AG09319 (cell line): ENCODE measurements at regions not wholly inside any gene's neighbourhood (a gene's known extent, or its start where the extent isn't known, plus 50 kb on each side); places are given as distances from the start of the nearest gene placed in this dataset.
"Not testable (repeated sequence)": the region's sequence is repeated elsewhere in the genome, so short reads cannot be mapped to it uniquely, and the experiment has no call there.

ENCODE experiments used
- DNase-seq: peaks from one replicate; pipeline ENCODE4 v3.0.0-alpha.2; 2010; ENCODE audit warnings: low read depth; ENCODE audit errors: extremely low read depth
- TF ChIP-seq, protein P1 (sequence below): IDR thresholded peaks from 2 replicates; pipeline ENCODE4 v1.5.1; 2011; ENCODE audit warnings: low read depth, mild to moderate bottlenecking, inconsistent platforms, low read length, moderate library complexity

DNA sequence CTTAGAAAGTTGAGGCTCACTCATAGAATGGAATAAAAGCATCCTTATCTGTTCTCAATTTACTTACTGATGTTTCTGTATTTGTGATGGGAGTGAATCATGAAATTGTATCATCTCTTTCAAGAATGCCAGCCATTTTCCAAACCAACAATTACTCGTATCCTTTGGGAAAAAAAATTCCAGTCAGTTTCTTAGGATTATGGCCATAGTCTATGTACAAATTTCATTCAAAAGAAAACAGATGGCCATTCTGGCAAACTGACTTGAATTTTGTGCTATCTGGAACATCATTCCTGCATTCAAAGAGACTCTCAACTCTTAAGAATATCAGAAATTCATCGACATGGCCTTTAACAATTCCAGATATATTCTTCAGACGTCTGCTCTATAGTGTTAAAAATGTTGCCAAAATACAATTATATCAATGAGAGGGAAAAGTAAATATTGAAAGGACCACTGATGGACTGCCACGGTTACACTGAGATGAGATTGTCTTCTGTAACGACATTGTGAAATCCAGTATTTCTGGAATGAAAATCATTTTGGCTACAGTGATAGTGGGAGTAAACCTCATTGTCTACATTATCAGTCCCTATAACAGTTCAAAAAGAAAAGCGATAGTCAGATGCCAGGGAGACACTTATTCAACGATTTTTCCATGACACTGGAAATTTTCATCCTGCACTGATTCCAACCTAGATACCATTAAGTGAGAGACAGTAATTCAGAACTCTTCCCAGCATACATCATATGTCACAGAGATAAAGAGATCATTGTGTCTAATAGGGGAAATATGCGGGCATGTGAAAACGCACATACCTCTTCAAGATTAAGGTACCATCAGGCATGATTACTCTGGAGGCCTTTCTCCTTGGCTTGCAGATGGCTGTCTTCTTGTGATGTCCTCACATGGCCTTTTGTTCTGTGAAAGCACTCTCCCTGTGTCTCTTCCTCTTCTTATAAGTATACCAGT is 953.8 kb upstream of the ALCAM start:
- TF ChIP-seq, protein P1, sequence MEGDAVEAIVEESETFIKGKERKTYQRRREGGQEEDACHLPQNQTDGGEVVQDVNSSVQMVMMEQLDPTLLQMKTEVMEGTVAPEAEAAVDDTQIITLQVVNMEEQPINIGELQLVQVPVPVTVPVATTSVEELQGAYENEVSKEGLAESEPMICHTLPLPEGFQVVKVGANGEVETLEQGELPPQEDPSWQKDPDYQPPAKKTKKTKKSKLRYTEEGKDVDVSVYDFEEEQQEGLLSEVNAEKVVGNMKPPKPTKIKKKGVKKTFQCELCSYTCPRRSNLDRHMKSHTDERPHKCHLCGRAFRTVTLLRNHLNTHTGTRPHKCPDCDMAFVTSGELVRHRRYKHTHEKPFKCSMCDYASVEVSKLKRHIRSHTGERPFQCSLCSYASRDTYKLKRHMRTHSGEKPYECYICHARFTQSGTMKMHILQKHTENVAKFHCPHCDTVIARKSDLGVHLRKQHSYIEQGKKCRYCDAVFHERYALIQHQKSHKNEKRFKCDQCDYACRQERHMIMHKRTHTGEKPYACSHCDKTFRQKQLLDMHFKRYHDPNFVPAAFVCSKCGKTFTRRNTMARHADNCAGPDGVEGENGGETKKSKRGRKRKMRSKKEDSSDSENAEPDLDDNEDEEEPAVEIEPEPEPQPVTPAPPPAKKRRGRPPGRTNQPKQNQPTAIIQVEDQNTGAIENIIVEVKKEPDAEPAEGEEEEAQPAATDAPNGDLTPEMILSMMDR: no peak
- no peak for DNase-seq

DNA sequence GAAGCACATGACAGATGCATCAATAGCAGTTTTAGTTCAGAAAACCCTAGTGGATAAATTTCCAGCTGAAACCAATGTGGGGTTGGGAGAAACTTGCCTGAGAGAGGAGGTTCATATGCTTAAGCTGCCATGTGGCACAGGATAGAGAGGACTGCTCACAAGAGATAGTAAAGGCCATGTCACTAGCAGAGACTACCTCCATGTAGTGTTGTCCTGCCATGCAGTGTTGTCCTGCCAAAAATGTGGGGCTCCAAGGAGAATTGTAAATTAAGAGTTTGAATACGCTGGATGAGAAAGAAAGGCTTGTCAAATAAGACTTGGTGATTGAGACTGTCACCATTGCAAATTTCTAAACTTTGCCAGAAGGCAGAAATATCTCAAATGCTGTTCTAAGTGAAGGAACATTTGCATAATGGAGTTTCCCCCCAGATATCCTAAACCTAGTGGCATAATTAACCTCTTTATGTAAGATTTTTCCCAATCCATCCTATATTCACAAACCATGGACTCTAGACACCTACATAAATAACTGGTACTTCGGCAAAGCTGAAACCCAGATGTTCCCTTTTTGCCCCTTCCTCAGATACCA is 938.3 kb upstream of the ALCAM start:
- no peak for DNase-seq
- TF ChIP-seq, protein P1: no peak

DNA sequence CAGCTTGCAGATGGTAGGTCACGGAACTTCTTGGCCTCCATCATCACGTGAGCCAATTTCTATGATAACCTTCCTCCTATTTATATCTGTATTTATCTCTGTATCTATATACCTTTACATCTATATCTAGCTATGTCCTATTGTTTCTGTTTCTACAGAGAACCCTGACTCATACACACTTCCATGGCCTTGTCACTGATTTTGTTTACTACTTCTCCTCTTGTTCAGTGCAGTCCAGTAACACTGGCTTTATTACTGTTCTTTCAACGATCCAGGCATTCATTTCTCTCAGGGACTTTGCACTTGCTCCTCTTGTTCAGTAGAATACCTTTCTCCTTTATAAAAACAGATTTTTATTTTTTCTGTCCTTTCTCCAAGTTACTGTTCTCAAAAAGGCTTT is 937.0 kb upstream of the ALCAM start:
- no peak for DNase-seq
- TF ChIP-seq, protein P1: no peak

DNA sequence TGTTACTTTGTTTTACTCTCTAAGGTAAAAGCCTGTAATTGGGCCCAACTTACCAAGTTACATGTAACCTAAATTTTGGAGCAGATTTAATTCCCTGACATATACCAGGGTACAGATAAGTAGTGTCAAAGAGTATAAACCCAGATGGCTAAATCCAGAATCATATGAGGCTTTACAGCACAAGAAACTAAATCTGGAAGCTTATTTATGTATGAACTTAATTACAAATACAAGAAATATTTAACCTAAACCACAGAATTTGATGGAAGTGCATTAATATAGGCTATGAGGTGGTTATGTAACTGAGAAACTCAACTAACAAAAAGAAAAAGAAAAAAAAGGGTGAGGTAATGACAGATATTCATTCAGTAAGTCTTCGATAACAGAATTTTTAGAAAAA is 930.2 kb upstream of the ALCAM start:
- DNase-seq: no peak
- TF ChIP-seq, protein P1: no peak

DNA sequence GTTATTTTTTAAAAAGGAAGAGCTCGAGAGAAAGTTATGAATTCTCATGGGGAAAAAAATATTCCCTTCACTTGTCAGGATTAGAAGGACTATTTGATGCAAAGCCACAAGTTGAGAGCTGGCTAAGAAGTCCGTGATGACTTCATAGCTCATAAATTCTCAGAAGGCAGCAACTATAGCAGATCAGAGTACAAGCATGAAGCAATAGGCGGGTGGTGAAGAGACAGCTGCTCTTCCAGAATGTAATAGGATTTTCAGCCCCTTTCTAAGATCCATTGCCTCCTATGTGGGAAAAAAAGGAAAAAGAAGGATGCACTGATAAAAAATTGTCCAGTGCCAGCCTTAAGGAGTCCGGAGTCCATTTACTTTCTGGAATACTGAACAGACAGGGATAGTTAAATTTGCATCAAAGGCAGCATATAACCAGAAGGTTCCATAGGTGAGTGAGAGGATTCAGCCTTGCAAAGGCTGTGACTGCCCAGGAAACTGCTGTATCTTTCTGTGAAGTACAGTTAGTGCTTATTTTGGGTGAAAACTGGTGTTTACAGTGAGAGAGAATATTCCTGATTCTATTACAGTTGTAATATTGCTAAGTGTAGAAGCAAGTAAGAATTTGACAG is 929.5 kb upstream of the ALCAM start:
- no peak for DNase-seq
- TF ChIP-seq, protein P1: no peak

DNA sequence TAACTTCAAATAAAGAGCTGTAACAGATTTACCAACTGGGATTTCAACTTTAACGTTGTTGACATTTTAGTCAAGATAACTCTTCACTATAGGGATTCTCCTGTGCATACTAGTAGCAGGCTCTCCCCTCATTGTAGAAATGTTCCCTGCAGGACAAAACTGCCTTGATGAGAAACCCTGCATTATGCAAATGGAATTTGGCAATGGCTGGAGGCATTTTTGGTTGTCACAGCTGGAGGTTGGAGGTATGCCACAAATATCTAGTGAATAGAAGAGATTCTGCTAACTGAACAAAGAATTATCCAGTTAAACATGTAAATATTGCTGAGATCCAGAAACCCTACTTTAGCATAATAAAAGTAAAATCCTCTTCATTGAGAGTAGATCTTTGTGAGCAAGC is 928.8 kb upstream of the ALCAM start:
- no peak for DNase-seq
- TF ChIP-seq, protein P1: no peak

DNA sequence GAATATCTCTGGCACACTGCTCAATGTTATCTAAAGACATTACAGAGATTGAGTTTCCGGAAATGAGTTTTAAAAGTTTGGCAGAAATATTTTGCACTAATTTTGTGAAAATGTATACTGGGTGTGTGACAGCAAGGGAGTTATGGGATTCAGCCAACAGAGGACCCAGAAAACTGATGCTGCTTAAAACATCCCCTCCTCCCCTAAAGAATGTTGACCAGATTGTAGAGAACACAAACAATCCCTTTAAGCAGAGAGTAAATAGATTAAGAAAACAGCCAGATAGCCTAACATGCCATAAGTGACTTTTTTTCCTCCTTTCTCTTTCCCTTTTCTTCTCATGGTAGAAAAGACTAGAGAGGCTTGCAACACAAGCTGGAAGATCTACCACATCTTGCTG is 928.0 kb upstream of the ALCAM start:
- DNase-seq: no peak
- TF ChIP-seq, protein P1: no peak

DNA sequence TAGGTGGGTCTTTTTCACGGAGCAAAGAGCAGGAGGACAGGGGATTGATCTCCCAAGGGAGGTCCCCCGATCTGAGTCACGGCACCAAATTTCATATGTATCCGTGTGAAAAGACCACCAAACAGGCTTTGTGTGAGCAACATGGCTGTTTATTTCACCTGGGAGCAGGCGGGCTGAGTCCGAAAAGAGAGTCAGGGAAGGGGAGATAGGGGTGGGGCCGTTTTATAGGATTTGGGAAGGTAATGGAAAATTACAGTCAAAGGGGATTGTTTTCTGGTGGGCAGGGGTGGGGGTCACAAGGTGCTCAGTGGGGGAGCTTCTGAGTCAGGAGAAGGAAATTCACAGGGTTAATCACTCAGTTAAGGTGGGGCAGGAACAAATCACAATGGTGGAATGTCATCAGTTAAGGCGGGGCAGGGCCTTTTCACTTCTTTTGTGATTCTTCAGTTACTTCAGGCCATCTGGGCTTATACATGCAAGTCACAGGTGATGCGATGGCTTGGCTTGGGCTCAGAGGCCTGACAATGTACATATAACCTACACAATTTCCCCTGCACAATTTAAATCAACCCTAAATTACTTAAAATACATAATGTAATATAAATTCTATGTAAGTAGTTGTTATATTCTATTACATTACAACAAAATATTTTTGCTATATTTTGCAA is 921.3 kb upstream of the ALCAM start:
- DNase-seq: not testable (repeated sequence)
